A673 (cell line): ENCODE measurements at regions not wholly inside any gene's neighbourhood (a gene's known extent, or its start where the extent isn't known, plus 50 kb on each side); places are given as distances from the start of the nearest gene placed in this dataset.

Experiments used
- CTCF ChIP-seq: fragments of 300-800, 200-600 bp; sonication (generic); conservative IDR thresholded peaks from 2 replicates; pipeline ENCODE4 v1.5.1; 2017; ENCODE audit warnings: low read depth, mild to moderate bottlenecking, antibody characterized with exemption, low read length, moderate library complexity, mixed read lengths
- EZH2 ChIP-seq: fragments of 200-600 bp; sonication (generic); IDR thresholded peaks from 2 replicates; pipeline ENCODE4 v1.6.1; 2017; ENCODE audit warnings: borderline replicate concordance, low read depth, mild to moderate bottlenecking, mixed read lengths, antibody characterized with exemption, low read length; ENCODE audit not compliant: poor library complexity, severe bottlenecking

- TF ChIP-seq CTCF (no peak), EZH2 (no peak)
Measured at GRCh38 chr5:11973469-11973868, 69.2 kb upstream of the CTNND2 start.
